ENCODE measurements at regions not wholly inside any gene's neighbourhood (a gene's known extent, or its start where the extent isn't known, plus 50 kb on each side); places are given as distances from the start of the nearest gene placed in this dataset.

- H3K9me3 ChIP-seq (ENCODE audit: control insufficient read depth in 2 of 3, insufficient read depth in 1 of 3, low read length in 3 of 3) = no peaks in the 10 kb centered on the region
- H3K36me3 ChIP-seq (ENCODE audit: control insufficient read depth in 2 of 3, insufficient read depth in 3 of 3, low read length in 3 of 3) = no peaks in the 10 kb centered on the region
- peaks cover 3 to 10% (median 5%) of the 10 kb centered on the region in 3 donors for H3K4me1 ChIP-seq (ENCODE audit: control insufficient read depth in 2 of 3, insufficient read depth in 2 of 3, low read depth in 1 of 3, low read length in 3 of 3)
- FAIRE-seq (no peak), DNase-seq (no peak)
- no peaks in the 10 kb centered on the region for H3K27me3 ChIP-seq (ENCODE audit: control insufficient read depth, insufficient read depth, low read length)
- no peak overlapping the region for H3K4me3 ChIP-seq (ENCODE audit: low read length in 3 of 3)
- H3K9ac ChIP-seq (ENCODE audit: low read length in 3 of 3) = no peak overlapping the region
- H3K27ac ChIP-seq (ENCODE audit: low read depth in 2 of 2, low read length in 2 of 2) = no peak overlapping the region
- intact Hi-C loops (cut with DNase I) = no loop called here
- TF ChIP-seq CTCF (IDR thresholded peaks at IDR 0.05; ENCODE audit: borderline replicate concordance, extremely low read depth, insufficient read depth) = no peak
Measured at GRCh38 chr2:224222974-224223373, 178.9 kb downstream of the FAM124B start.

- Histone ChIP-seq H3K9me3 (ENCODE audit: control insufficient read depth in 2 of 3, insufficient read depth in 1 of 3, low read length in 3 of 3) (no peaks in the 10 kb centered on the region), H3K36me3 (ENCODE audit: control insufficient read depth in 2 of 3, insufficient read depth in 3 of 3, low read length in 3 of 3) (no peaks in the 10 kb centered on the region), H3K27me3 (ENCODE audit: control insufficient read depth, insufficient read depth, low read length) (no peaks in the 10 kb centered on the region), H3K9ac (ENCODE audit: low read length in 3 of 3) (no peak overlapping the region), H3K4me1 (ENCODE audit: control insufficient read depth in 2 of 3, insufficient read depth in 2 of 3, low read depth in 1 of 3, low read length in 3 of 3) (peaks cover 3 to 10% (median 5%) of the 10 kb centered on the region in 3 donors), H3K4me3 (ENCODE audit: low read length in 3 of 3) (peak overlapping the region in 1 of 3 donors; percentile 6), H3K27ac (ENCODE audit: low read depth in 2 of 2, low read length in 2 of 2) (peak overlapping the region in 1 of 2 donors; percentile 17)
- FAIRE-seq = no peak
- TF ChIP-seq CTCF (IDR thresholded peaks at IDR 0.05; ENCODE audit: borderline replicate concordance, extremely low read depth, insufficient read depth) = no peak
- intact Hi-C loops (cut with DNase I) = no loop called here
- no peak for DNase-seq
Measured at GRCh38 chr2:224222291-224222690, 179.6 kb downstream of the FAM124B start.

DNA sequence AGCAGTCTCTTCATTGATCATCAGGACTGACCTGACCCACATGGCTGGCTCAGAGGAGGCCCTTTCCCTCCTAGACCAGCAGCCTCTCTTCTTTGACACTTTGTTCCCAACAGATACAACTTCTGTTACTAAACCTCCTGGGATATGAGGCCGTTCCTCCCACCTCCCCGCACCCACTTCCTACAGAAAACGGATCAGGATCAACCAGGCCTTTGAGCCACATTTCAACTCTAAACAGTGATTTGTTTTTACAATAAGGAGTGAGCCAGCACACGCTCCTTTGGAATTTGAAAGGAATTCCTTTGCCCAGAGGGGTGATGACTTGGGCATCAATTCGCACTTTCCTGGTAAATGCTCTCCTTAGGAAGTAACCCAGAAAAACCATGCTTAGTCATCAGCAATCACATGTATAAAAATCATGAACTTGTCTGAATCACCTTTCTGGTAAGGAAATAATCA is 180.4 kb downstream of the FAM124B start:
- intact Hi-C loops (cut with DNase I) = no loop called here
- Histone ChIP-seq H3K27me3 (ENCODE audit: control insufficient read depth, insufficient read depth, low read length) (no peaks in the 10 kb centered on the region), H3K27ac (ENCODE audit: low read depth in 2 of 2, low read length in 2 of 2) (peak overlapping the region; percentile 18 to 65), H3K36me3 (ENCODE audit: control insufficient read depth in 2 of 3, insufficient read depth in 3 of 3, low read length in 3 of 3) (no peaks in the 10 kb centered on the region), H3K4me3 (ENCODE audit: low read length in 3 of 3) (no peak overlapping the region), H3K4me1 (ENCODE audit: control insufficient read depth in 2 of 3, insufficient read depth in 2 of 3, low read depth in 1 of 3, low read length in 3 of 3) (peaks cover 3 to 10% (median 5%) of the 10 kb centered on the region in 3 donors), H3K9me3 (ENCODE audit: control insufficient read depth in 2 of 3, insufficient read depth in 1 of 3, low read length in 3 of 3) (no peaks in the 10 kb centered on the region), H3K9ac (ENCODE audit: low read length in 3 of 3) (no peak overlapping the region)
- no peak for TF ChIP-seq CTCF (IDR thresholded peaks at IDR 0.05; ENCODE audit: borderline replicate concordance, extremely low read depth, insufficient read depth)
- DNase-seq (peak in 3 of 5 donors; percentile 14 to 62 (median 34)), FAIRE-seq (no peak)

All from kidney (tissue), 13 donors.